ENCODE measurements at regions not wholly inside any gene's neighbourhood (a gene's known extent, or its start where the extent isn't known, plus 50 kb on each side); places are given as distances from the start of the nearest gene placed in this dataset.

DNA sequence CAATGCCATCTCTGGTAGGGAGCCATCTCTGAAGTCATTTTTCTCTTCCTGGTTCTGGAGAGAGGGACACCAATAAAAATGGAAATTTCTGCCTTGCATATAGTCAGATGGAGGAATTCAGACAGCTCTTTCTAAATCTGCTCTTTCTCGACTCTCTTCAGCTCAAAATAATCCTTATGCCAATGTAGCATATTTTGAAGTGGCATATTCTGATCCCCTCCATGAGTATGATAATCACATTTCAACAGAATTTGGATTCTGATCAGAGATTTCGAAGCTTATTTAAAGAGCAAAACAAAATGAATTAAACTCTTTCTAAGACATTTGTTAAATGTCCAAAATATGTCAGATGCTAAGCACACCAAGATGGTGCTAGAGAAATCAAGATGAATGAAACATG is 267.1 kb upstream of the BTBD3 start:
- DNase-seq, result no peak
- no peak overlapping the region for H3K4me3 ChIP-seq (ENCODE audit: low read length)

GRCh38 chr20:11651138-11651537 is 266.6 kb upstream of the BTBD3 start:
- Histone ChIP-seq H3K9ac (ENCODE audit: low read length) (no peak overlapping the region), H3K27ac (ENCODE audit: low read length) (no peak overlapping the region), H3K9me3 (ENCODE audit: low read length) (peaks cover 45% of the 10 kb centered on the region), H2AFZ (ENCODE audit: low read length) (no peak overlapping the region), H3K79me2 (ENCODE audit: low read length) (no peaks in the 10 kb centered on the region), H3K4me1 (ENCODE audit: low read length) (no peaks in the 10 kb centered on the region), H3K4me3 (ENCODE audit: low read length) (no peak overlapping the region), H3K36me3 (ENCODE audit: insufficient read depth, low read length) (no peaks in the 10 kb centered on the region), H4K20me1 (ENCODE audit: insufficient read depth, low read depth, low read length) (no peaks in the 10 kb centered on the region), H3K9me2 (replicated peaks; ENCODE audit: insufficient read depth, low read length) (no peaks in the 10 kb centered on the region), H3K4me2 (ENCODE audit: low read depth, low read length, poor library complexity, severe bottlenecking) (no peak overlapping the region), H3K27me3 (ENCODE audit: low read length) (no peaks in the 10 kb centered on the region)
- no peak for DNase-seq

More for the DNA sequence above, 267.1 kb upstream of the BTBD3 start:
- Histone ChIP-seq H3K27me3 (ENCODE audit: low read length) (no peaks in the 10 kb centered on the region), H3K9me2 (replicated peaks; ENCODE audit: insufficient read depth, low read length) (no peaks in the 10 kb centered on the region), H3K4me2 (ENCODE audit: low read depth, low read length, poor library complexity, severe bottlenecking) (no peak overlapping the region), H2AFZ (ENCODE audit: low read length) (no peak overlapping the region), H3K9ac (ENCODE audit: low read length) (no peak overlapping the region), H3K9me3 (ENCODE audit: low read length) (peaks cover 45% of the 10 kb centered on the region), H3K4me1 (ENCODE audit: low read length) (no peaks in the 10 kb centered on the region), H3K36me3 (ENCODE audit: insufficient read depth, low read length) (no peaks in the 10 kb centered on the region), H4K20me1 (ENCODE audit: insufficient read depth, low read depth, low read length) (no peaks in the 10 kb centered on the region), H3K27ac (ENCODE audit: low read length) (no peak overlapping the region), H3K79me2 (ENCODE audit: low read length) (no peaks in the 10 kb centered on the region)

- Histone ChIP-seq H3K27ac (ENCODE audit: low read length) (no peak overlapping the region), H3K9me2 (replicated peaks; ENCODE audit: insufficient read depth, low read length) (no peaks in the 10 kb centered on the region), H3K79me2 (ENCODE audit: low read length) (no peaks in the 10 kb centered on the region), H3K4me1 (ENCODE audit: low read length) (no peaks in the 10 kb centered on the region), H2AFZ (ENCODE audit: low read length) (no peak overlapping the region), H3K36me3 (ENCODE audit: insufficient read depth, low read length) (no peaks in the 10 kb centered on the region), H3K9ac (ENCODE audit: low read length) (no peak overlapping the region), H3K9me3 (ENCODE audit: low read length) (peaks cover 46% of the 10 kb centered on the region), H3K27me3 (ENCODE audit: low read length) (no peaks in the 10 kb centered on the region), H4K20me1 (ENCODE audit: insufficient read depth, low read depth, low read length) (no peaks in the 10 kb centered on the region), H3K4me2 (ENCODE audit: low read depth, low read length, poor library complexity, severe bottlenecking) (no peak overlapping the region), H3K4me3 (ENCODE audit: low read length) (no peak overlapping the region)
- no peak for DNase-seq
Observed at GRCh38 chr20:11651647-11652046, 266.0 kb upstream of the BTBD3 start.

DNA sequence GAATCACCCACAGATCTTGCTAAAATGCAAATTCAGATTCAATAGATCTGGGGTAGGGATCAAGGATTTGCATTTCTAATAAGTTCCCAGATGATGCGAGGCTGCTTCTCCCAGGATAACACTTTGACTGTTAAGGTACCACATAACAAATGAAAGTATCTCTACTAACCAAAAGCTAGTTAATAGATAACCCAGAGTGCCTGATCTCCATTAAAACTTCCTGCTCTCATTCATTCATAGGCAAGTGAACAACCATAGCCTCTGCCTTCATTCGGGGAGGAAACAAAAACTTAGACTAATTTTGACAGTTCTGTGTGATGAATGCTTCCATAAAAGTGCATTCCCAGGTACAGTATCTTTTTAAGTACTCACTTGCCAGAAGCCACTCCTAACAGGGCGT is 265.6 kb upstream of the BTBD3 start:
- no peak overlapping the region for H2AFZ ChIP-seq (ENCODE audit: low read length)
- peaks cover 46% of the 10 kb centered on the region for H3K9me3 ChIP-seq (ENCODE audit: low read length)
- H3K79me2 ChIP-seq (ENCODE audit: low read length), result no peaks in the 10 kb centered on the region
- no peak overlapping the region for H3K4me3 ChIP-seq (ENCODE audit: low read length)
- no peak for DNase-seq
- no peak overlapping the region for H3K4me2 ChIP-seq (ENCODE audit: low read depth, low read length, poor library complexity, severe bottlenecking)
- no peaks in the 10 kb centered on the region for H3K36me3 ChIP-seq (ENCODE audit: insufficient read depth, low read length)
- H3K4me1 ChIP-seq (ENCODE audit: low read length), result no peaks in the 10 kb centered on the region
- no peaks in the 10 kb centered on the region for H4K20me1 ChIP-seq (ENCODE audit: insufficient read depth, low read depth, low read length)
- no peaks in the 10 kb centered on the region for H3K27me3 ChIP-seq (ENCODE audit: low read length)
- H3K9ac ChIP-seq (ENCODE audit: low read length), result no peak overlapping the region
- H3K9me2 ChIP-seq (replicated peaks; ENCODE audit: insufficient read depth, low read length), result no peaks in the 10 kb centered on the region
- H3K27ac ChIP-seq (ENCODE audit: low read length), result no peak overlapping the region

DNA sequence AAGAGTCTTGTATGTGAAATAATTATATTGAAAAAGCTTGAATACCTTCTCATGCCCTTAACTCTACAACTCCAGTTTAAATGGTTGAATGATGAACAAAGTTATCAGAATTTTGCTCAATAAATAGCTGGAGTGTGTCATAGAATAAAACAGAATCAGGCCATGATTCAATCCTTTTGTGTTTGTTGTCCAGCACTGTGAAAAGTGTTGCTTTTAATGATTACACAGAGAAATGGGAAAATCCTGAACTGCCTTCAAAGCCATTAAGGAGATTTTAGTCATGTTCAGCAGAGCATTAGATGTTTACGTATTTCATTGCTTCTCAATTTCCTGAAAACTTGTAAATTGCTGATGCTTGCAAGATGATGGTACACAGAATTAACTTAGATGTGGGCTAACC is 262.9 kb upstream of the BTBD3 start:
- Histone ChIP-seq H3K9me3 (ENCODE audit: low read length) (peaks cover 43% of the 10 kb centered on the region), H3K36me3 (ENCODE audit: insufficient read depth, low read length) (no peaks in the 10 kb centered on the region), H2AFZ (ENCODE audit: low read length) (no peak overlapping the region), H3K4me3 (ENCODE audit: low read length) (no peak overlapping the region), H3K9me2 (replicated peaks; ENCODE audit: insufficient read depth, low read length) (no peaks in the 10 kb centered on the region), H3K9ac (ENCODE audit: low read length) (no peak overlapping the region), H4K20me1 (ENCODE audit: insufficient read depth, low read depth, low read length) (no peaks in the 10 kb centered on the region), H3K27me3 (ENCODE audit: low read length) (no peaks in the 10 kb centered on the region), H3K4me1 (ENCODE audit: low read length) (no peaks in the 10 kb centered on the region), H3K4me2 (ENCODE audit: low read depth, low read length, poor library complexity, severe bottlenecking) (no peak overlapping the region), H3K27ac (ENCODE audit: low read length) (no peak overlapping the region), H3K79me2 (ENCODE audit: low read length) (no peaks in the 10 kb centered on the region)
- no peak for DNase-seq

- Histone ChIP-seq H4K20me1 (ENCODE audit: insufficient read depth, low read depth, low read length) (no peaks in the 10 kb centered on the region), H3K4me2 (ENCODE audit: low read depth, low read length, poor library complexity, severe bottlenecking) (no peak overlapping the region), H3K79me2 (ENCODE audit: low read length) (no peaks in the 10 kb centered on the region), H3K4me3 (ENCODE audit: low read length) (no peak overlapping the region), H3K27me3 (ENCODE audit: low read length) (no peaks in the 10 kb centered on the region), H3K9ac (ENCODE audit: low read length) (no peak overlapping the region), H3K4me1 (ENCODE audit: low read length) (no peaks in the 10 kb centered on the region), H3K27ac (ENCODE audit: low read length) (no peak overlapping the region), H3K9me3 (ENCODE audit: low read length) (peaks cover 16% of the 10 kb centered on the region), H2AFZ (ENCODE audit: low read length) (no peak overlapping the region), H3K36me3 (ENCODE audit: insufficient read depth, low read length) (no peaks in the 10 kb centered on the region), H3K9me2 (replicated peaks; ENCODE audit: insufficient read depth, low read length) (no peaks in the 10 kb centered on the region)
- DNase-seq, result no peak
Observed at GRCh38 chr20:11660673-11661072, 257.0 kb upstream of the BTBD3 start.

GRCh38 chr20:11671015-11671511 is 246.6 kb upstream of the BTBD3 start:
- no peak overlapping the region for H3K4me2 ChIP-seq (ENCODE audit: low read depth, low read length, poor library complexity, severe bottlenecking)
- no peaks in the 10 kb centered on the region for H3K9me2 ChIP-seq (replicated peaks; ENCODE audit: insufficient read depth, low read length)
- H3K9ac ChIP-seq (ENCODE audit: low read length), result no peak overlapping the region
- H3K79me2 ChIP-seq (ENCODE audit: low read length), result no peaks in the 10 kb centered on the region
- no peak overlapping the region for H2AFZ ChIP-seq (ENCODE audit: low read length)
- H3K4me3 ChIP-seq (ENCODE audit: low read length), result no peak overlapping the region
- DNase-seq, result no peak
- no peak overlapping the region for H3K27ac ChIP-seq (ENCODE audit: low read length)
- H3K27me3 ChIP-seq (ENCODE audit: low read length), result no peaks in the 10 kb centered on the region
- no peaks in the 10 kb centered on the region for H4K20me1 ChIP-seq (ENCODE audit: insufficient read depth, low read depth, low read length)
- no peaks in the 10 kb centered on the region for H3K36me3 ChIP-seq (ENCODE audit: insufficient read depth, low read length)
- H3K9me3 ChIP-seq (ENCODE audit: low read length), result peaks cover 24% of the 10 kb centered on the region
- H3K4me1 ChIP-seq (ENCODE audit: low read length), result no peaks in the 10 kb centered on the region

DNA sequence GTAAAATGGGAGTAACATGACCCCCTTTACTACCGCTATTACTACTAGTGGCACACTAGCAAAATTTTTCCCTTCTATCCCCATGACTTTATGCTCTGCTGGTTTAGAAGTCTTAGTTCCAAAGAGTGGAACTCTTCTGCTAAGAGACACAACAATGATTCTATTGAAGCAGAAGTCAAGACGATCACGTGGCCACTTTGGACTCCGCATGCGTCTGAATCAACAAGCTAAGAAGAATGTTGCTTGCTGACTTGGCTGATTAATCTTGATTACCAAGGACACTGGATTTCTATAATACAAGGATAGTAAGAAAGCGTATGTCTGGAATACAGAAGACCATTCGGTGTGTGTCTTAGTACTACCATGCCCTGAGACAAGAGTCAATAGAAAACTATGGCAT is 244.7 kb upstream of the BTBD3 start:
- no peak for DNase-seq
- no peak overlapping the region for H3K9ac ChIP-seq (ENCODE audit: low read length)
- no peaks in the 10 kb centered on the region for H4K20me1 ChIP-seq (ENCODE audit: insufficient read depth, low read depth, low read length)
- H3K27ac ChIP-seq (ENCODE audit: low read length), result no peak overlapping the region
- H3K4me3 ChIP-seq (ENCODE audit: low read length), result no peak overlapping the region
- peaks cover 24% of the 10 kb centered on the region for H3K9me3 ChIP-seq (ENCODE audit: low read length)
- no peaks in the 10 kb centered on the region for H3K9me2 ChIP-seq (replicated peaks; ENCODE audit: insufficient read depth, low read length)
- no peaks in the 10 kb centered on the region for H3K36me3 ChIP-seq (ENCODE audit: insufficient read depth, low read length)
- H2AFZ ChIP-seq (ENCODE audit: low read length), result no peak overlapping the region
- H3K79me2 ChIP-seq (ENCODE audit: low read length), result no peaks in the 10 kb centered on the region
- H3K4me1 ChIP-seq (ENCODE audit: low read length), result no peaks in the 10 kb centered on the region
- H3K4me2 ChIP-seq (ENCODE audit: low read depth, low read length, poor library complexity, severe bottlenecking), result no peak overlapping the region
- H3K27me3 ChIP-seq (ENCODE audit: low read length), result no peaks in the 10 kb centered on the region
